Upper lobe of left lung (tissue), 6 donors: ENCODE measurements at regions not wholly inside any gene's neighbourhood (a gene's known extent, or its start where the extent isn't known, plus 50 kb on each side); places are given as distances from the start of the nearest gene placed in this dataset.

Experiments used
- ATAC-seq, 2 donors: fragments of 200-7000 bp; cut with Tn5 transposase; one replicate each; pipeline ENCODE4 v1.9.1; 2022; ENCODE audit warnings: mild to moderate bottlenecking in 2 of 2, moderate library complexity in 2 of 2; ENCODE audit not compliant: low FRiP score in 2 of 2
- DNase-seq, 2 donors: peaks; one replicate each; pipeline ENCODE4 v3.0.0-alpha.2; 2019 to 2020
- H3K27ac ChIP-seq, 4 donors: fragments of 200-600 bp; sonication (generic); one replicate each; pipeline ENCODE4 v1.5.1; 2016 to 2019
- H3K27me3 ChIP-seq, 4 donors: fragments of 200-600 bp; sonication (generic); one replicate each; pipeline ENCODE4 v1.5.1; 2017 to 2019
- H3K36me3 ChIP-seq, 4 donors: fragments of 200-600 bp; sonication (generic); one replicate each; pipeline ENCODE4 v1.5.1; 2016 to 2019
- H3K4me1 ChIP-seq, 4 donors: fragments of 200-600 bp; sonication (generic); one replicate each; pipeline ENCODE4 v1.5.1; 2018 to 2019
- H3K4me3 ChIP-seq, 4 donors: fragments of 200-600 bp; sonication (generic); one replicate each; pipeline ENCODE4 v1.5.1; 2017 to 2019; ENCODE audit warnings: mild to moderate bottlenecking in 2 of 4, moderate library complexity in 1 of 4
- H3K9me3 ChIP-seq, 4 donors: fragments of 200-600 bp; sonication (generic); one replicate each; pipeline ENCODE4 v1.5.1; 2018 to 2019
- EP300 ChIP-seq, 4 donors: sonication (generic); formaldehyde crosslinking; IDR thresholded peaks; one replicate each; pipeline ENCODE4 v1.5.1; 2017; ENCODE audit warnings: antibody characterized with exemption in 4 of 4, control low read depth in 2 of 4
- WGBS, 2 donors: methylation state at CpG; one replicate each; pipeline ENCODE4 v1.1.5; 2017 to 2018; 5-methylcytosine and 5-hydroxymethylcytosine counted together
- donor health status: DM: no; HTN: no; CAD: no; lungs with moderate emphysema.
- donor health status: DM: no; HTN: yes; CAD: no; lungs with severe emphysema.

- no CpG with 5 or more reads among the region's 3 CpGs for WGBS, 2 donors
- H3K4me1 ChIP-seq = no peaks in the 10 kb centered on the region
- no peaks in the 10 kb centered on the region for H3K9me3 ChIP-seq
- no peak for TF ChIP-seq EP300 (IDR thresholded peaks at IDR 0.05)
- no peaks in the 10 kb centered on the region for H3K27me3 ChIP-seq
- H3K4me3 ChIP-seq = no peak overlapping the region
- ATAC-seq = no peak
- no peaks in the 10 kb centered on the region for H3K36me3 ChIP-seq
- no peak overlapping the region for H3K27ac ChIP-seq
- DNase-seq = no peak
Measured at GRCh38 chrY:9041474-9041873, 295.8 kb upstream of the TSPY4 start.
